Activated CD4-positive, alpha-beta T cell treated with anti-CD3 and anti-CD28 coated beads, Interleukin-2, amount 10 ng/mL, durations not matched to agents 24 days and 14 days (primary cell): ENCODE measurements at regions not wholly inside any gene's neighbourhood (a gene's known extent, or its start where the extent isn't known, plus 50 kb on each side); places are given as distances from the start of the nearest gene placed in this dataset.

Experiments
- DNase-seq: peaks from one replicate; pipeline ENCODE4 v3.0.0; 2022
- H3K27ac Mint-ChIP-seq: one replicate; pipeline ENCODE4 v1.8.0; 2022; ENCODE audit warnings: mild to moderate bottlenecking, mixed read lengths
- H3K27me3 Mint-ChIP-seq: one replicate; pipeline ENCODE4 v1.8.0; 2022; ENCODE audit warnings: mixed read lengths
- H3K36me3 Mint-ChIP-seq: one replicate; pipeline ENCODE4 v1.8.0; 2022; ENCODE audit warnings: low read depth, mild to moderate bottlenecking, mixed read lengths
- H3K4me1 Mint-ChIP-seq: one replicate; pipeline ENCODE4 v1.8.0; 2021; ENCODE audit warnings: mixed read lengths
- H3K4me3 Mint-ChIP-seq: one replicate; pipeline ENCODE4 v1.8.0; 2022; ENCODE audit warnings: mild to moderate bottlenecking, moderate library complexity, mixed read lengths
- H3K9me3 Mint-ChIP-seq: one replicate; pipeline ENCODE4 v1.8.0; 2021; ENCODE audit warnings: mixed read lengths
- intact Hi-C: fragments of 100-400 bp; cut with micrococcal nuclease; formaldehyde crosslinking; loops from one replicate; pipeline ENCODE4 v1.15.1; 2023

DNA sequence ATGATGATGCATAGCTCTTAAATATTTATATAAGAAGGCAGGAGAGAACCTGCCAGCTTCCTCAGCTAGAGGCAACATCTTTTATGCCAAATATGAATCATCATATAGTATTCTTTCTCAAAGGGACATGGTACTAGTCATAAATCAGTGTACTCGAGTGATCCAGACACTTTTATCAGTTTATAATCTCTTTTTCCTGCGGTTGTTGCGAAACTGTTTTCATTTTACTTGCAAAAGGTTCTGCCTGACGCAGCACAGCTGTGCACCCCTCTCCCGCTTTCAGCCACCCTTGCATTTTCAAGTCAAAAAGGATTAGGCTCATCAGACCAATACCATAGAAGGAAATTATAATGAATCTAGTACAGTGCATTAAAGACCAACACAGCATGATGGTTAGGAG lies 332.3 kb upstream of the PRKCQ start:
- H3K27me3 Mint-ChIP-seq = peaks cover 3% of the 10 kb centered on the region
- H3K4me3 Mint-ChIP-seq = no peak overlapping the region
- peaks cover 2% of the 10 kb centered on the region for H3K4me1 Mint-ChIP-seq
- H3K36me3 Mint-ChIP-seq = no peaks in the 10 kb centered on the region
- H3K27ac Mint-ChIP-seq = no peak overlapping the region
- DNase-seq = peak; percentile 55
- H3K9me3 Mint-ChIP-seq = peaks cover 10% of the 10 kb centered on the region
- intact Hi-C loops = no loop called here

DNA sequence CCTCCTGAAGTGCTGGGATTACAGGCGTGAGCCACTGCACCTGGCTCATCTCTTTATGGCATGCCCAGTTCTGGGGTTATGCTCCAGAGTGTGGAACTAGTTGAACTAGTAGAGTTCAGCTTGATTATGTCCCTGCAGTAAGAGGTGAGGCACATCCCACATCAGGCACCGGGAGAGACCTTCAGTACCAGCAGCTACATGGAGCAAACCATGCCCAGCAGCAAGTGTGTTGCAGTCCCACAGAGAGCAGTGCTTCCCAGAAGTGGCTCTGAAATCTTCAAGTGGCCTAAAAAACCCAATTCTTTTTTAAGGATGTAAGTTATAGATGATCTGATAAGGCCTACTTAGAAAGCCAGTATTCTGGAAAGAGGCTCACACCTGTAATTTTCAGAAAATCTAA lies 331.9 kb upstream of the PRKCQ start:
- intact Hi-C loops = no loop called here
- Mint-ChIP-seq H3K9me3 (peaks cover 10% of the 10 kb centered on the region), H3K27me3 (peaks cover 3% of the 10 kb centered on the region), H3K27ac (no peak overlapping the region), H3K4me1 (peaks cover 2% of the 10 kb centered on the region), H3K36me3 (no peaks in the 10 kb centered on the region), H3K4me3 (no peak overlapping the region)
- DNase-seq = no peak

DNA sequence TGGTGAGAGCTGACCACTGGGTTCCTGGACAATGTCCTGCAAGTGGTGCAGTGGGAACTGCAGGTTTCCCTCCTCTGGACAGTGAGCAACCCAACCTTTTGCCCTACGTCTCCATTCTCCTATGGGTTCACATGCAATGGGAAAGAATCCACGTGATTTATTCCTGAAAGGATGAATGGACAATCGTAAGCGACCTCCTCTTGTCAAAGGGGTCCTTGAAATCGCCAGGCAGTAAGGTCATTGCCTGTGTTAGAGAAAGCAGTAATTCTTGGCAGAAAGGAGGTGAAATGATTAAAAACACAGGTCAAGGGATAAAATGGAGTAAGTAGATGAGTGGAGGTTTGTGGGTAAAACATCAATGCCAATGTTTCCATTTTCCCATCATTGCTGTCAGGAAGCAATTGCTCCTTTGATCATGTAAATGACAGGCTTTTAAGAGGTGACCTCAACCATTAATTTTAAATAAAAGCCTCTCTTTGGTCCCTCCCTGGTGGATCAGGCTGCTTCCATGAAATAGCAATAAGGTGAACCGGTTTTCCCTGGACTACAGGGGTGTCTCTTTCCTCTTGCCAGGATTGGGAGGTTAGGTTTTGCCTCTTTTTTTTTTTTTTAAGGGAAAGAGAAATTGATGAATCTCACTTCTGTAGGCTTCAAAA lies 330.0 kb upstream of the PRKCQ start:
- Mint-ChIP-seq H3K27ac (no peak overlapping the region), H3K4me1 (peaks cover 2% of the 10 kb centered on the region), H3K9me3 (peaks cover 17% of the 10 kb centered on the region), H3K36me3 (no peaks in the 10 kb centered on the region), H3K4me3 (no peak overlapping the region), H3K27me3 (peaks cover 6% of the 10 kb centered on the region)
- intact Hi-C loops = no loop called here
- no peak for DNase-seq

DNA sequence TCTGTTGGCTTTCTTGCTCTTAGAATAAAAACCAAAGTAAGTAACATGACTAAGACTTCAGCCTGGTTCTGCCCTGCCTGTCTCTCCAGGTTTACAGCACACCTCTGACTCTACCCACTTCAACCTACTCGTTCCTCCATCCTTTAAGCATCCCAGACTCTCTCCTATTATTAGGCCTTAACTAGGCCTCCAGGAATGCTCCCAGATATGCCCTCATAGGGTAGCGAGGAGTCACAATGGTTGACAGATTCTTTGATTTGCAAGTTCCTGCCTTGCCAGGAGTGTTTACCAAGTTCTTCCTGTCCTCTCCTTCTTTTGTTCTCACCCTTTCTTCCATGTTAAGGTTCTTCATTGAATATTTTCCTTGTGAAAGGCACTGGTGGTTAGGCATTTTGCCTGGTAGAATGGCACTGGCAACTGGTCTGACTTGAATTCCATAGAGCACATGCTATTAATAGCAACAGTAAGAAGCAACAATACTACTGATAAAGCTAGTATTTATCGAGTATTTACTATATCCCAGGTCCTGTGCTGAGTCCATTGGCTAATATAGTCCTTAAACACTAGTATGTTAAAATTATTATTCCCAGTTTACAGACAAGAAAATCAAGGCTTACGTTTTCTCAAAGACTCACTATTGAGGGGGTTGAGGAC lies 327.9 kb upstream of the PRKCQ start:
- peak; percentile 40 for DNase-seq
- no peak overlapping the region for H3K4me3 Mint-ChIP-seq
- peaks cover 17% of the 10 kb centered on the region for H3K9me3 Mint-ChIP-seq
- no peak overlapping the region for H3K27ac Mint-ChIP-seq
- intact Hi-C loops = no loop called here
- peaks cover 16% of the 10 kb centered on the region for H3K27me3 Mint-ChIP-seq
- H3K36me3 Mint-ChIP-seq = no peaks in the 10 kb centered on the region
- peaks cover 2% of the 10 kb centered on the region for H3K4me1 Mint-ChIP-seq

DNA sequence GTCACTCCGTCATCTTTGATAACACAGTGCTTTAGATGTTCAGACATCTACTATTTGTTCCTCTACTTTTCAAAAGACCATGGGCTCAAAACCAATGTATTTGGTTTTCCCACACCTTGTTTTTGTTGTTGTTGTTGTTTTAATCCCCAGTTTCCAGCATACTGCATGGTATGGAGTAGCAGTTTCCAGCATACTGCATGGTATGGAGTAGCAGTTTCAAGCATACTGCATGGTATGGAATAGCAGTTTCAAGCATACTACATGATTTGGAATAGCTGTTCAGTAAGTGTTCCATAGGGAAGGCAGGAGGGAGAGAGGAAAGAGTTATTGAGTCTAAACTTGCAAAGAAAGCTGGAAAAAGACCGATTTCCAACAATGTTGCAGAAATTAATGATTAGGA lies 314.3 kb upstream of the PRKCQ start:
- H3K36me3 Mint-ChIP-seq = no peaks in the 10 kb centered on the region
- no peak overlapping the region for H3K4me3 Mint-ChIP-seq
- H3K27me3 Mint-ChIP-seq = peaks cover 15% of the 10 kb centered on the region
- H3K27ac Mint-ChIP-seq = no peak overlapping the region
- DNase-seq = no peak
- H3K4me1 Mint-ChIP-seq = no peaks in the 10 kb centered on the region
- no peaks in the 10 kb centered on the region for H3K9me3 Mint-ChIP-seq
- intact Hi-C loops = no loop called here

DNA sequence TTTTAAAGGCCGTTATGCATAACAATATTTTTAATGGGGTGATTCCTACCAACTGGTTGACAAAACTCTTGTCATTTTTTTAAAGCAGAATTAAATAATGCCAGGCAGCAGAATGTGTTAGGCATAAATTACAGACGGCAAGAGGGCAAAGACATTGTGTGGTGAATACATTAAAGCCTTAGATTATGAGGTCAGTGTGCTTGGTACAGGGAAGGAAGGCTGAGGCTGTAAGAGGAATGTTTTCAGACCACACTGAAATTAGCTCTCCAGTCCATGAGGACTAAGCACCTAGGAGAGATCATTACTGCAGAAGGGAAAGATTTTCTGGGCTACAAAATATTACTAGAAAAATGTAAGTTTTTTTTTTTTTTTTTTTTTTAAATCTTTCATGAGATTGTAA lies 312.8 kb upstream of the PRKCQ start:
- Mint-ChIP-seq H3K4me3 (no peak overlapping the region), H3K27me3 (peaks cover 13% of the 10 kb centered on the region), H3K4me1 (no peaks in the 10 kb centered on the region), H3K27ac (no peak overlapping the region), H3K36me3 (no peaks in the 10 kb centered on the region), H3K9me3 (no peaks in the 10 kb centered on the region)
- intact Hi-C loops = no loop called here
- DNase-seq = no peak

DNA sequence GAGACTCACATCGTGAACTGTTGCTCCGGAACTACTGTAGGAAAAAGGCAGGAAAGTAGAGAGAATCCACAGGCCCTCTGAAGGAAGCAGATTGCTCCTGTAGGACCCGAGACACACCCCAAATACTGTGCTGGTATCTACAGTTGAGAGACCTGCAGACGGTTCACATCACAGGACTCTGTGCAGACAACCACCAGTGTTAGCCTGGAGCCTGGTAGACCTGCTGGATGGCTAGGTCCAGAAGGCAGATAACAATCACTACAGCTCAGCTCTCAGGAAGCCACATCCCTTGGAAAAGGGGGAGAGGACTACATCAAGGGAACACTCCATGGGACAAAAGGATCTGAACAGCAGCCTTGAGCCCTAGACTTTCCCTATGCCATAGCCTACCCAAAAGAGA lies 311.8 kb upstream of the PRKCQ start:
- Mint-ChIP-seq H3K36me3 (no peaks in the 10 kb centered on the region), H3K27ac (no peak overlapping the region), H3K9me3 (no peaks in the 10 kb centered on the region), H3K4me3 (no peak overlapping the region), H3K4me1 (no peaks in the 10 kb centered on the region), H3K27me3 (peaks cover 13% of the 10 kb centered on the region)
- DNase-seq = no peak
- intact Hi-C loops = no loop called here

DNA sequence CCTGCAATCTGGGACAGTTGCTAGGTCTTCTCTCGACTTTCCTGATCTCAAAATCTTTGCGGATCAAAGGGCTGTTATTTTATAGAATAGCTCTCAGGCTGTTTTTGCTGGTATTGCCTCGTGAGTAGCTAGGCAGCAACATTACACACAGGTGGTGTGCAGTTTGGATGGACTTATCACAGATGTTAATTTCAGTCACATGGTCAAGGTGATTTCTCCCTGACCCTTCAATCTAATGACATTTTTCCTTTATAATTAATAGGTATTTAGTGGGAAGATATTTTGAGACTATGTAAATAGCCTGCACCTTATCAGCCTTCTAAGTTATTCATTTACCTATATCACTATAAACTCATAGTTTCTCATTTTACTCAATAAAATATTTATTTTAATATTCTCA lies 309.6 kb upstream of the PRKCQ start:
- peaks cover 5% of the 10 kb centered on the region for H3K27me3 Mint-ChIP-seq
- no peaks in the 10 kb centered on the region for H3K9me3 Mint-ChIP-seq
- intact Hi-C loops = no loop called here
- H3K36me3 Mint-ChIP-seq = no peaks in the 10 kb centered on the region
- H3K4me3 Mint-ChIP-seq = no peak overlapping the region
- no peak overlapping the region for H3K27ac Mint-ChIP-seq
- peaks cover 8% of the 10 kb centered on the region for H3K4me1 Mint-ChIP-seq
- DNase-seq = no peak

DNA sequence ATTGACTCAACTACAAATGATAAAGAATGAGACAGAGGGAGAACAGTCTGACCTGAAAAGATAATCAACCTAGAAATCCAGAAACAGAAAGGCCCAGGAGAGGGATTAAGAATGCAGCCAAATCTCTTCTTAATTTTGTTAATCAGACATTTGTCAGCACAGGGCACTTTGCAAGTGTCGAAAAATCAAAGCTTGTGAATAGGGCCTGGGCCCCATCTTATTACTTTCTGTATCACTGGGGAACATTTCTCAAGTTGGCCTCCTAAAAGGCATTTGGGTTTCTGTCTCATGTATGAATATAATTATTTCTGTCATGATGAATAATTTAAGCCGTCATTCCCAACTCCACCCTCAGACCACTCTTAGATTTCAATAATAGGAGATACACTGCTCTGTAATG lies 308.4 kb upstream of the PRKCQ start:
- Mint-ChIP-seq H3K4me1 (peaks cover 12% of the 10 kb centered on the region), H3K4me3 (no peak overlapping the region), H3K36me3 (no peaks in the 10 kb centered on the region), H3K27me3 (peaks cover 3% of the 10 kb centered on the region), H3K27ac (no peak overlapping the region), H3K9me3 (peaks cover 4% of the 10 kb centered on the region)
- DNase-seq = no peak
- intact Hi-C loops = no loop called here

DNA sequence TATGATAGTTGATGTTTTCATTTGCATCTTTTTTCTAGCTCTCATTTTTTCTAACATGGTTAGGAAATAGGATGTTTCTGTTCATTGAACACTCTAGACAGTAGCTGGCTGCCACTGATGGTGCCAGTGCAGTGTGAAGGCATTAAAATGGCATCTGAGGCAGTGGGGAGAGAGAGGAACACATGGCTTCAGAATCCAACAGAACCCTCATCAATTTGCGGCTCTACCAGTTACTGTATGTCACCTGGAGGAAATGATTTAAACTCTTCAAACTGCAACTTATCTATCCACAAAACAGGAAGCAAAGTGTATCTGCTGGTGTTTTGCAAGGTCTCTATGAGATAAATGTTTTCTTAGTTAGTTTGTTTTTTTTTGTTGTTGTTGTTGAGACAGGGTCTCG lies 305.2 kb upstream of the PRKCQ start:
- intact Hi-C loops = no loop called here
- Mint-ChIP-seq H3K27ac (no peak overlapping the region), H3K36me3 (no peaks in the 10 kb centered on the region), H3K4me3 (peak overlapping the region; percentile 21), H3K27me3 (peaks cover 25% of the 10 kb centered on the region), H3K4me1 (peaks cover 12% of the 10 kb centered on the region), H3K9me3 (peaks cover 10% of the 10 kb centered on the region)
- DNase-seq = peak; percentile 55

DNA sequence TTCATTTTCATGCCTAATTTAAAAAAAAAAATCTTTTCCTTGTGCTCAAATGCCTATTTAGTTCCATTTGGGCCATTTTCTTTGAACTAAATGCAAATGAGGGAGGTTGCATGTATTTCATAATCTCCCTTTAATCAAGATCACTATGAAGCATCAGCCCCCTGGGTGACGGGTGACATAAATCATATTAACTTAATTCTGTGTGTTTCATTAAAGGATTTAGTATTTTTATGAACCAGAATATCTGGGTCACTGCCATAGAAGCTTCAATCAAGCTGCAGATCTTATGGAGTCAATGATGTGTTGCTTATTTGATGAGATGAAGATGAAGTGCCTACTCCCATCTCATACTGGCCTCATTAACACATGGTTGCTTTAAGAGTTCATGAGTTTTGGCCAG lies 301.9 kb upstream of the PRKCQ start:
- peaks cover 12% of the 10 kb centered on the region for H3K4me1 Mint-ChIP-seq
- H3K9me3 Mint-ChIP-seq = peaks cover 10% of the 10 kb centered on the region
- intact Hi-C loops = no loop called here
- H3K4me3 Mint-ChIP-seq = no peak overlapping the region
- peaks cover 44% of the 10 kb centered on the region for H3K27me3 Mint-ChIP-seq
- H3K36me3 Mint-ChIP-seq = no peaks in the 10 kb centered on the region
- no peak overlapping the region for H3K27ac Mint-ChIP-seq
- DNase-seq = peak; percentile 22

DNA sequence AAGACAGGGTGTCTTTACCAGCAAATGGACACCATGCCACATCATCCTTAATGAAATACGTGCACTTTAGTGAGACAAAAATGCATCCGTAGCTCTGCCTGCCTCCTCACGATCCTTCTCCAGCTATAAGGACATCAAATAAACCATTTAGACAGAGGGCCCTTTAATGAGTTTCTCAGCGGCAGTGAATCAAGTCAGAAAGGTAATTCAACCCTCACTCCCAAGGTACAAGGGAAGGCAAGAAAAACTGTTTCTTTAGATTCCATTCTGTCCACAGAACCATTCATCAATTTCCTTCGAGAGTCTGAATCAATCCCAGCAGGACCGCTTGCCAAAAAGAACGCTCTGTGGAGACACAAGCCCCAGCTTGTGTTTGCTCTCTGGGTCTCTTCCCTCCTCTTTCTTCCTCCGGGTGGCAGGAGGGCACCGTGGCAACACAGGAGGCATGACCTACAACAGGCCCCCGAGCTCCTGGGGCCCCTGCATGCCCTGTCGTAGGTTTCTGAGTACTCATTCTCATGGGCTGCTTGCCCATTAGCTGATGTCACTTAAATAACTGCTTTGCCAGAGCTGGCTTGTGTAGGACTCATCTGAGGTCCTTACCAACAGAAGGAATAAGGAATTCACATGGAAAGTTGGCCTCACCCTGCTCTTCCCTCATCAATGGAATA lies 297.8 kb upstream of the PRKCQ start:
- no peak overlapping the region for H3K27ac Mint-ChIP-seq
- intact Hi-C loops = no loop called here
- no peak overlapping the region for H3K4me3 Mint-ChIP-seq
- H3K36me3 Mint-ChIP-seq = no peaks in the 10 kb centered on the region
- DNase-seq = no peak
- peaks cover 46% of the 10 kb centered on the region for H3K27me3 Mint-ChIP-seq
- peaks cover 4% of the 10 kb centered on the region for H3K9me3 Mint-ChIP-seq
- no peaks in the 10 kb centered on the region for H3K4me1 Mint-ChIP-seq

DNA sequence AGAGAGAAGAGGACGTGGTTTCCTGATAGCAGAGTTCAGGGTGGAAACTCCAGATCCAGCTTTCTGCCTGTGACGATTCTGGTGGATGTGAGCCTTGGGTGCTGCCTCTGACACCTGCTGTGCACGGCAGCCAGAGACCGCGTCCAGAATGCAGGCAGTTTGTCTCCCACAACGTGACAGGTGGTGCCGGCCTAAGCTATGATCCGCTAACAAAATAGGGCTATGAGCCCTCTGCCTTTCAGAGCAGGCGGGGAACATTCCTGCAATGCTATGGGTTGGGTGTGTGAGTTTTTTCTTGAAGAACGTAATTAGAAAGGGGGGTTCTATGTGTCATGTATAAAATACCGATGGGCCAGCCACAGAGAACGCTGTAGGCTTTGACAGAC lies 297.3 kb upstream of the PRKCQ start:
- no peak overlapping the region for H3K27ac Mint-ChIP-seq
- no peaks in the 10 kb centered on the region for H3K4me1 Mint-ChIP-seq
- no peak for DNase-seq
- no peaks in the 10 kb centered on the region for H3K9me3 Mint-ChIP-seq
- no peak overlapping the region for H3K4me3 Mint-ChIP-seq
- intact Hi-C loops = no loop called here
- H3K27me3 Mint-ChIP-seq = peaks cover 44% of the 10 kb centered on the region
- H3K36me3 Mint-ChIP-seq = no peaks in the 10 kb centered on the region

DNA sequence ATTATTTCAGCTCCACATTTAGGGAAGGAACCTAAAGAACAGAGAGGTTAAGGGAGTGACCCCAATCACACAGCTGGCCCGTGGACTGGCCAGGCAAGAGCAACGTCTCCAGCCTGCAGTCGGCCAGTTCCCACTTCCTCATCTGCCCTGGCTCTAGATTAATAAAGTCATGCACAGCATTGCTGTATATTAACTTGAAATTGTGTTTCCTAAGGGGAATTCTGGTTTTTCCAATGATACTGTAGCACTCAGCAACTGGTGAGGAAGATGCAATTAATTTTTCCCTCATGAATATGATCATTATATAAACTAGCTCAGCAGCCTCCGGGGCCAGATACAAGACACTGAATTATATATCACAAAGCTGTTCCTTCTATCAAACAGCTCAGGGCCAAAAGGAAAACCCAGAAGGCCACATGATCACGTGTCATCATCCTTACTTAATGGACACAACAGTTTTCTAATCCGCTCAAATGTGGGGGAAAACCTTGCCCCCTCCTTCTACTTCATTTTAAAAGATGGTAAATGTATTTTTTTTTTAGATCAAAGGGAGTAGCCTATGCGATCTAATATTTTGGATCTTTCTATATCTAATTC lies 295.3 kb upstream of the PRKCQ start:
- no peak overlapping the region for H3K27ac Mint-ChIP-seq
- intact Hi-C loops = no loop called here
- H3K4me3 Mint-ChIP-seq = no peak overlapping the region
- H3K4me1 Mint-ChIP-seq = no peaks in the 10 kb centered on the region
- H3K36me3 Mint-ChIP-seq = no peaks in the 10 kb centered on the region
- no peaks in the 10 kb centered on the region for H3K9me3 Mint-ChIP-seq
- H3K27me3 Mint-ChIP-seq = peaks cover 30% of the 10 kb centered on the region
- no peak for DNase-seq
